GM11168 (cell line): ENCODE measurements at regions not wholly inside any gene's neighbourhood (a gene's known extent, or its start where the extent isn't known, plus 50 kb on each side); places are given as distances from the start of the nearest gene placed in this dataset.

Experiments used
- in situ Hi-C: fragments of 300-500 bp; cut with MboI; formaldehyde crosslinking; loops from one replicate; pipeline ENCODE4 v1.12.0; 2022; ENCODE audit warnings: low sequenced_read_pairs; ENCODE audit not compliant: unreplicated experiment

DNA sequence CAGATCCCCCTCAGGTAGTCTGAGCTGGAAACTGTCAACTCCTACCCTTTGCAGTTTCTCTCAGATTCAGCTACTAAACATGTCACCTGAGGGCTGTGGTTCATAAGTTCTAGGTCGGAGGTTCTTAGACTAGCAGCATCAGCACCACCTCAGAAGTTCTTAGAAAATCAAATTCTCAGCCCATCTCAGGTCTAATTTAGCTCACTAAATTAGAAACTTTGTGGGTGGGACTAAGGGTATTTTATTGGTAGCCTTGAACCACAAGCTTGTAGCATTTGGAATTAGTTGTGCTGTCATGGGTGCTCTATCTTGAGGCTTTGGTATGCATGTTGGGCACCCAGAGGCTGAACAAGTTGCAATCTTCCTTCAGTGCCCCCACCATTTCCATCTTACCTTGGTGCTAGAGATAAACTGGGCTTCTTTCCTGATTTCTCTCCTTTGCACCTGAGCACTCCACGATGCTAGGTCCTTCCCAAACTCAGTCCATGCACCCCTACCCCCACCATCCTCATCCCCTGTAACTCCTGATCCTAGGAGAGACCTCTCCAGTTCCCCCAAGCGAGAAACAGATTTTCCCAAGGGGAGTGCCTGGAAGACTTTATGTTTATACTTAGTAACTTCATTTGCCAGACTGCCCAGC, 54.2 kb downstream of the S1PR1 start:
- in situ Hi-C loops, result no loop called here

- in situ Hi-C loops, result no loop called here
These were observed 55.0 kb downstream of the S1PR1 start for GRCh38 chr1:101291562-101292380.

DNA sequence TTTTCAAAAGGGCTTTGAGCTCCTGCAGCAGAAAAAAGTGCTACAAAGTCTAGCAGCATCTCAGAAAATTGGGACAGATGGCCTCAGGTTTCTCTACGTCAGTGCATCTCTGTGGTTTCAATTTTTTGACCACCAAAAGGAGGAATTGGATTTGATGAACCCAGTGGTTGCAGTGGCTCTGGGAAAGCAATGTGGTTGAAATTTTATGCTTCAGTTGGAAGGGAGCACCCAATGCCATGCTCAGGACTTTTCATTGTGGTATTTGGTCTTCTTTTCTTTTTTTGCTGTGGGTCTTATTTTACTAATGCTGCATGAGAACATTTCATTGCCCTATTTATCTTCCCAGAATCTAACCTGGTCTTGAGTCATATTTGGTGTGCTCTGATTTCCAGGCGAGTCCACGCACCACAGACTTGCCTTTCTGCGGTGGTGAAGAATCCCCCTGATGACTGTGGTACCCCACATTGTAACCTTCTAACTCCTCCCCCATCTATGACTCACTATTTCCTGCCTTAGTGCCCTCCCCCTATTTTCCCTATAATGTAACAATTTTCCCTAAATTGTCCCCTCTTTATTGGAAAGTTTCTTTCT, 56.7 kb downstream of the S1PR1 start:
- in situ Hi-C loops, result no loop called here

GRCh38 chr1:101295209-101295608, 58.4 kb downstream of the S1PR1 start:
- in situ Hi-C loops, result no loop called here

- in situ Hi-C loops, result no loop called here
These were observed 61.8 kb downstream of the S1PR1 start for GRCh38 chr1:101298663-101299062.

- in situ Hi-C loops, result no loop called here
These were observed 62.3 kb downstream of the S1PR1 start for GRCh38 chr1:101299141-101299540.

GRCh38 chr1:101299710-101300109, 62.9 kb downstream of the S1PR1 start:
- in situ Hi-C loops, result no loop called here

- in situ Hi-C loops, result no loop called here
These were observed 64.1 kb downstream of the S1PR1 start for GRCh38 chr1:101300916-101301315.

DNA sequence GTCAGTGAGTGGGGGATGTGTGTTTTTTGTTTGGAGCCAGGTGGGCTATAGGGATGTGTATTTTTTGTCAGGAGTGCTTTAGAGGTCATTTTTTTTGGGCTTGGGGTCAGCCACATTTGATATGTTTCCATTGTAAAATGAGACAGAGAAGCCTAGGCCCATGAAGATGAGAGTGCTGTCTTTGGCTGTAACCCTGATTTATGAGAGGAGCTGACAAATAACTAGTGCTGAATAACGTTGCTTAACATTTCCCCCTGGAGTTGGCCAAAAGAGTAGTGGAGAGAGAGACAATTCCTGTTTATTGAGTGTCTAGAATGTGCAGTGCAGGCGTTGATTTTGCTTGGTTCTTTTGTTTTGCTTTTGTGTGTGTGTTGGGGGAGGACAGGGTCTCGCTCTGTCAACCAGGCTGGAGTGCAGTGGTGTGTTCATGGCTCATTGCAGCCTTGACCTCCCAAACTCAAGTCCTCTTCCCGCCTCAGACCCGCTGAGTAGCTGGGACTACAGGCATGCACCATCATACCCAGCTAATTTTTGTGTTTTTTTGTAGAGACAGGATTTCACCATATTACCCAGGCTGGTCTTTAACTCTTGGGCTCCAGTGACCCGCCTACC, 64.7 kb downstream of the S1PR1 start:
- in situ Hi-C loops, result no loop called here

GRCh38 chr1:101302831-101303511, 66.2 kb downstream of the S1PR1 start:
- in situ Hi-C loops, result no loop called here

- in situ Hi-C loops, result no loop called here
These were observed 71.3 kb downstream of the S1PR1 start for GRCh38 chr1:101307985-101308689.

GRCh38 chr1:101308935-101309333, 72.1 kb downstream of the S1PR1 start:
- in situ Hi-C loops, result no loop called here

DNA sequence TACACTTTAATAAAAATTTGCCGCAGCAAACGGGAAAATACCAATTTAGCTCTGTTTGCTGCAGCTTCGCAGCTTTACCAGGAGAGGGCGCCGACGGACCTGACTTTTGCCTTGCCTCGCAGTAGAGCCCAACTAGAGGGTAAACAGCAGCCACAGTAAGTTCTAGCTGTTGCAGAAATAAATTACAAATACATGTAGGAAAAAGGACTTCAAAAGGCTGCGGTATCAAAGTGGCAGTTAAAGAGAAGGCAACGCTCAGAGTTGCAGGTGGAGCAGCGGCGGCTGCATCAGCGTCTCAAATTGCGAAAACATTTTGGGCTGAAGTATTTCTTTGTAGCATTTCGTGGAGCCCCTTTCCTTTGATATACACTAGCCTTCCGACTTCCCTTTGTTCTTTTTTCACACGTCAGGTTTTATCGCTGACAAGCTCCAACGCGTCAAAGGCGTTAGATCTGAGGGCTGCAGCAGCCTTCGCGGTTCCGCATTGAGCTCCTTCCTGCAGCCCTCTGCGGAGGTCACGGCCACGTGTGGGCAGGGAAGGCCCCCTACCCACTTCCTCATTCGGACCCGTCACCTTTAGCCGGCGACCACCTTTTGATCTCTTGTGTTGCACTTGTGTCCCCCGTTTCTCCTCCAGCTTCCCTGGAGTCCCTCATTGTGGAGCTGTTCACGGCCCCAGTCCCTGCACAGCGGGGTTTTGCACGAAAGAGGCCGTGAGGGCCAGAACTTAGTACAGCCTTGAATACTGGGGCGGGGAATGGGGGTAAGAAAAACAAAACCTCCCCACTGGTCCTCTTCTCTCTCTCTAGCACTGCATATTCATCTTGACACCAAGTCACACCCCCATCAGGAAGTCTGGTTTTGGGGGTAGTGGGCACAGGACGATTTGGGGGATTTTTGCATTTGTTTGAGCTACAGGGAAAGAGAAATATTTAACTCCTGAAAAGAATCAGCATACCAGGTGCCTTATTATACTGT, 72.8 kb downstream of the S1PR1 start:
- in situ Hi-C loops, result loop anchor here (5.0 kb wide), 2 partner anchors 53 to 128 kb away; no protein-coding TSS in a partner anchor

DNA sequence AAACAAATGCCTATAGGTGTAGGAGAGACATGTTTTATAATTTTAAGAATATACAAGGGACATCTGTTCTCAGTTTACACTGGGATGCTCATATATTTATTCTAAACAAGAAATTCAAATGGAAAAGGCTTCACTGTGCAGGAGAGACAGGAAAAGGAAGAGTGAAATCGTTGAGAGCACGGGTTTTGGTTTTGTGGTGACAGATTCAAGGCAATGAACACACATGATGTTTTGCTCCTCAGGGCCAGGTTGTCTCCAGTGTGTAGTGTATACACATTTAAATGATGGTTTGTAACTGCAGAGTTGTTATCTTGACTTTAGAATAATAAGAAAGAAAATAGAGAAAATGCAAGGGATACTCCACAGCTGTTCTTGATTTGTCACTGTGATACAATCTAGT, 73.7 kb downstream of the S1PR1 start:
- in situ Hi-C loops, result loop anchor here (5.0 kb wide), 2 partner anchors 52 to 127 kb away; no protein-coding TSS in a partner anchor

GRCh38 chr1:101311146-101311920, 74.5 kb downstream of the S1PR1 start:
- in situ Hi-C loops, result loop anchor here (5.0 kb wide), 2 partner anchors 51 to 126 kb away; no protein-coding TSS in a partner anchor

- in situ Hi-C loops, result loop anchor here (5.0 kb wide), 2 partner anchors 50 to 125 kb away; no protein-coding TSS in a partner anchor
These were observed 75.3 kb downstream of the S1PR1 start for GRCh38 chr1:101312147-101312546.

DNA sequence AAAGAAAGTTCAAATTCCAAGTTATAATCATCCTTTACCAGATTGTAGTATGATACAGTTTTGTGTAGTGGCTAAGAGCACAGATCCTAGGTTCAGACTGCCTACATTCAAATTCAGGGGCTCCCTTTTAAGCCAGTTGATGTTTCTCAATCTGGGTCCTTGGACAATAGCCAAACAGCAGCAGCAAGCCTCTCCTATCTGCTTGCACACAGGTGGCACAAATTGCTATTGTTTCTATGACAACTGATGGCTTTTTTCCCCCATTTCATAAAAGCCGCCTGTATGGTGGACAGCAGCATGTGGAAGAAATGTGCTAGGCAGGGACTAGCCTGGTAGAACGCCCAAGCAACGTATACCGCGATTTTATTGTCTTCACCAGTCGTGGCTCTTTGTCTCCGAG, 76.5 kb downstream of the S1PR1 start:
- in situ Hi-C loops, result loop anchor here (5.0 kb wide), 2 partner anchors 49 to 124 kb away; no protein-coding TSS in a partner anchor
